GM21367 (cell line): ENCODE measurements at regions not wholly inside any gene's neighbourhood (a gene's known extent, or its start where the extent isn't known, plus 50 kb on each side); places are given as distances from the start of the nearest gene placed in this dataset.
"Not testable (repeated sequence)": the region's sequence is repeated elsewhere in the genome, so short reads cannot be mapped to it uniquely, and the experiment has no call there.

Source experiments
- ATAC-seq: cut with Tn5 transposase; IDR thresholded peaks from one replicate; pipeline ENCODE4 v1.9.1; 2021; ENCODE audit not compliant: unreplicated experiment

DNA sequence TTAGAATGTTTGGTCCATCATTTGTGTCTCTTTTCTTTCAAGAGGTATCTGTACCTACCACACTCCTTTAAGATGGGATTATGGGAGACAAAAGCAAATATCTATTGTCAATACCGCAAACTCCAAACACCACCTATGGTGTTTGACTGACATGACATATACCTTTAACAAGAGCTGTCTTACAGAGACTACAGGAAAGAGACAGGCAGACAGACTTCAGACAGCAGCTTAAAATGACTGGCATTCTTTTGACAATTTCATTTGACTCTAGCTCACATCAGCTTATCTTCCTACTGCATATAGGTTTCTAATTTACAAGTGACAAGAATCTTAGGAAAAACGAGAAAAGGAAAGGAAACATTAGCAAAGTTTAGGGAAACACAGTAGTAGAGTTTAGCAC is 256.0 kb upstream of the TFAP2D start:
- no peak for ATAC-seq

DNA sequence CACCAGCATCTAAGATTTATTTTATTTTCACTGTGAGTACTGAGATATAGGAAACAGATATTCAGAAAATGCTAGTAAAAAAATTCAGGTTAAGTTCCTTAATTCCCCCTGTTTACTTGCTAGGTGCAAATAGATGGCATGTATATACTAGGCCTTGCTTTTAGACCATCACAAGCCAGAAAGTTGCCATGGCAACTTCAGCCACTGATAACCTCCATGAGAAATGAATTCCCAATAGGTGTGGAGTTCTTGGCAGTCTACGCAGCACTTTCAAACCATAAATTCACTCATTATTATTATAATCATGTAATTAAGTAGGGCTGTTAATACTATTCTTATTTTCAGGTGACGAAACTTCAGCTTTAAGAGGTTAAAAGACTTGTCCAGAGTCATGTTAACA is 251.6 kb upstream of the TFAP2D start:
- no peak for ATAC-seq

GRCh38 chr6:50463931-50464330 is 249.4 kb upstream of the TFAP2D start:
- ATAC-seq: no peak

DNA sequence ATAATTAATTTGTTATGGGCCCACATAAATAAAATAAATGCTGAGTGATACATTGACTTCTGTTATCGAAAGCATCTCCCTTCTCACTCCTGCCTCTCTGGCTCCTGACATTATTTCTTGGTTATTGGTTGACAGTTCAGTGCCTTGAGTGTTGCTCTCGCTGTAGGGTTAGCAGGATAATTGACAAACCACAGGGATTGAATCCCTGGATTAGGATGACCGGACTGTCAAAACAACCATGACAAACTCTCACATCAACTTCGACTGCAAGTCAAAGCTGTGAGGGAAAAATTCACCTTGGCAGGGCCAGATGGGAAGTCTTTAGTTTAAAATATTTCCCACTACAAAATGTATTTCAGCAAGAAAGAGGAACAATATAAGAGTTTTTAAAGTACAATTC is 245.4 kb upstream of the TFAP2D start:
- no peak for ATAC-seq

- no peak for ATAC-seq
Observed at GRCh38 chr6:50471041-50471440, 242.3 kb upstream of the TFAP2D start.

- ATAC-seq: no peak
Observed at GRCh38 chr6:50510361-50510760, 203.0 kb upstream of the TFAP2D start.

- no peak for ATAC-seq
Observed at GRCh38 chr6:50520326-50521266, 192.7 kb upstream of the TFAP2D start.

- no peak for ATAC-seq
Observed at GRCh38 chr6:50524341-50524740, 189.0 kb upstream of the TFAP2D start.

DNA sequence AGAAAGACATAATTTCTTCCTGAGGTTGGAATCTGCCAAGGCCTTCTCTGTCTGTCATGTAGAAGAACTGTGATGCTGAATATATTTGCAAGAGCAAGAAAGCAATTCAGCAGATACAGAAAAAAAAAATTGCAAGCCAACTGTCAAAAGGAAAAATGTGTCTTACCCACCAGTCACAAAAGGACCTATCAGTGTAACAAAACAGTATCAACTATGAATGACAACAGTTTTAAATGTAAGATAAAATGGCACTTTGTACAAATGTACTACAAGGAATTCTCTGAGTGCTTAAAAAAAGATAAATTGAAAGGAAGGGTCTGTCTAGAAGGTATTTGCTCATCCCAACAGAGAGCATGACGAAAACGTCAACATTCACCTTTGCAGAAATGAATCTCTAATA is 185.3 kb upstream of the TFAP2D start:
- ATAC-seq: no peak

- no peak for ATAC-seq
Observed at GRCh38 chr6:50539447-50539846, 173.9 kb upstream of the TFAP2D start.

- no peak for ATAC-seq
Observed at GRCh38 chr6:50541941-50542340, 171.4 kb upstream of the TFAP2D start.

- no peak for ATAC-seq
Observed at GRCh38 chr6:50543666-50544065, 169.7 kb upstream of the TFAP2D start.

GRCh38 chr6:50549026-50549425 is 164.3 kb upstream of the TFAP2D start:
- no peak for ATAC-seq

DNA sequence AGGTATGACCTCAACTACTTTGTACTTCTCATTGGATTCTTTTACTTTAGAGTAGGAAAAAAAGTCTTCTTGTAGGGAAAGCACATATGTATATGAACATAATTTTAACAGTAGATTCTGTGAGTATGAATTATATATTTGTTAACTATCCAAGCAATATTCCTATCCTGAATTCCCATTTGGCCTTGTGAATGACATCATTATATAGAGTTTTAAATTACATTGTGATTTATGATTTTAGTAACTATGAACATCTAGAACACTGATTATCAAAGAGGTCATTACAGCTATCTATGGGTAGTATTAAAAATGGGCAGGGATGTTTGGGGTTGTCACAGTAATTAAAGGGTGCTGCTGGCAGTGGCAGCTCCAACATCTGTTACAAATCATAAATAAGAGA is 163.9 kb upstream of the TFAP2D start:
- ATAC-seq: no peak

DNA sequence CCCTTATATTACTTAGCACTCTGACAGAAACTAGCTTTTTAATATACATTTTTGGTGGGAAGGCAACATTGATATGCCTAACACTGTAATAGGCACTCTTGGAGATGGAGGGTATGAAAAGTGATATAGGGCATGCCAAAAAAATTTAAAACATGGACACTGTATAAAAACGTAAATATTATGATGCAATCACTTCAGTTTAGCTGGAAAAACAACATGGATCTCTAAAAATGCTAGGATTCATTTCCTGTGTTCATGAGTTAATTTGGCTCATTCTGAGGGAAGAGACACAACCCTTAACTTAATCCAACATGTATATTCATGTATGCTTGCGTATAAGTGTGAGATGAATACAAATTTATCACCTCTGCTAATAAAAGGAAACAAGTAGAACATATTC is 157.3 kb upstream of the TFAP2D start:
- no peak for ATAC-seq

GRCh38 chr6:50565004-50565403 is 148.3 kb upstream of the TFAP2D start:
- ATAC-seq: no peak

GRCh38 chr6:50571230-50571629 is 142.1 kb upstream of the TFAP2D start:
- not testable (repeated sequence) for ATAC-seq

- ATAC-seq: no peak
Observed at GRCh38 chr6:50585441-50586330, 127.6 kb upstream of the TFAP2D start.

GRCh38 chr6:50586331-50586675 is 127.0 kb upstream of the TFAP2D start:
- ATAC-seq: no peak

- no peak for ATAC-seq
Observed at GRCh38 chr6:50589751-50590470, 123.4 kb upstream of the TFAP2D start.

DNA sequence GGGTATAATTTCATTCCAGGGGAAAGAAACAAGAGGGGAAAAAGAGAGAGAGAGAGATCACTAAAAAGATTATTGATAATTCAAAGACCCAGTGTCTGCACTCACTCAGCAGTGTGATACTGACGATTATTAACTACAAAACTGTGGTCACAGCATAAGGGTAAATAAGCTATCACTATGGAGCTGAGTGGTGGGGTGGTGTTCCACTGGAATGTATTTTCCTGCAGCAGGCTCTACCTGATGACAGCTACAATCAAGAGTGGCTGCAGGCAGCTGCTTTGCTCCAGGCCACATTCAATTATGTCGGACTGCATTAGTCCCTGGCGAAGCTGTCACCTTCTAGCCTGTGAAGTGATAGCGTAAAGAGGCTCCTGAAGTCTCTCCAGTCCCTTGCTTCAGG is 122.2 kb upstream of the TFAP2D start:
- ATAC-seq: no peak
